Neural progenitor cell (in vitro differentiated cells): ENCODE measurements at regions not wholly inside any gene's neighbourhood (a gene's known extent, or its start where the extent isn't known, plus 50 kb on each side); places are given as distances from the start of the nearest gene placed in this dataset.
A peak's percentile ranks its signal among the peaks of the same experiment; 100 is the strongest.

Experiments used
- DNase-seq: peaks from one replicate; pipeline ENCODE4 v3.0.0-alpha.2; 2016; ENCODE audit warnings: low spot score
- H2AFZ ChIP-seq: fragments of 200-600 bp; sonication (generic); replicated peaks from 2 replicates; pipeline ENCODE4 v1.6.1; 2016; ENCODE audit warnings: antibody characterized with exemption
- H3F3A ChIP-seq: fragments of 200-600 bp; sonication (generic); 2 replicates; pipeline ENCODE4 v1.6.1; 2016; ENCODE audit warnings: antibody characterized with exemption, low read depth
- H3K27ac ChIP-seq: fragments of 200-600 bp; sonication (generic); 2 replicates; pipeline ENCODE4 v1.5.1; 2016; ENCODE audit warnings: mild to moderate bottlenecking
- H3K27me3 ChIP-seq: fragments of 200-600 bp; sonication (generic); 2 replicates; pipeline ENCODE4 v1.6.1; 2016; ENCODE audit warnings: mild to moderate bottlenecking, moderate library complexity
- H3K36me3 ChIP-seq: fragments of 200-600 bp; sonication (generic); 2 replicates; pipeline ENCODE4 v1.5.1; 2016
- H3K4me1 ChIP-seq: fragments of 200-600 bp; sonication (generic); 2 replicates; pipeline ENCODE4 v1.6.1; 2016; ENCODE audit warnings: mixed run types
- H3K4me2 ChIP-seq: fragments of 200-600 bp; sonication (generic); 2 replicates; pipeline ENCODE4 v1.6.1; 2016
- H3K4me3 ChIP-seq: fragments of 200-600 bp; sonication (generic); 2 replicates; pipeline ENCODE4 v1.5.1; 2016
- H3K79me2 ChIP-seq: fragments of 200-600 bp; sonication (generic); 2 replicates; pipeline ENCODE4 v1.6.1; 2016; ENCODE audit warnings: low read depth
- H3K9ac ChIP-seq: fragments of 200-600 bp; sonication (generic); 2 replicates; pipeline ENCODE4 v1.6.1; 2016
- H3K9me3 ChIP-seq: fragments of 200-600 bp; sonication (generic); 2 replicates; pipeline ENCODE4 v1.5.1; 2016; ENCODE audit warnings: low read depth
- H4K20me1 ChIP-seq: fragments of 200-600 bp; sonication (generic); 2 replicates; pipeline ENCODE4 v1.6.1; 2016; ENCODE audit warnings: low read depth
- H3K27ac Mint-ChIP-seq: 3 replicates; pipeline ENCODE4 v1.8.0; 2021; ENCODE audit warnings: mixed read lengths
- H3K27me3 Mint-ChIP-seq: 2 replicates; pipeline ENCODE4 v1.8.0; 2022; ENCODE audit warnings: low read depth, mild to moderate bottlenecking, inconsistent platforms, moderate library complexity, mixed read lengths; ENCODE audit not compliant: insufficient read depth
- H3K36me3 Mint-ChIP-seq: 3 replicates; pipeline ENCODE4 v1.8.0; 2021; ENCODE audit warnings: mixed read lengths
- H3K4me1 Mint-ChIP-seq: 3 replicates; pipeline ENCODE4 v1.8.0; 2021; ENCODE audit warnings: mixed read lengths
- H3K4me3 Mint-ChIP-seq: 3 replicates; pipeline ENCODE4 v1.8.0; 2021; ENCODE audit warnings: mild to moderate bottlenecking, moderate library complexity, mixed read lengths
- H3K9me3 Mint-ChIP-seq: 3 replicates; pipeline ENCODE4 v1.8.0; 2020; ENCODE audit warnings: mixed read lengths
- CTCF ChIP-seq: fragments of 200-600 bp; sonication (generic); IDR thresholded peaks from 2 replicates; pipeline ENCODE4 v1.5.1; 2017; ENCODE audit warnings: antibody characterized with exemption, mild to moderate bottlenecking
- EZH2 ChIP-seq: fragments of 200-600 bp; sonication (generic); IDR thresholded peaks from 2 replicates; pipeline ENCODE4 v1.6.1; 2017; ENCODE audit warnings: antibody characterized with exemption, mild to moderate bottlenecking, moderate library complexity
- EZH2phosphoT487 ChIP-seq: fragments of 200-600 bp; sonication (generic); IDR thresholded peaks from 2 replicates; pipeline ENCODE4 v1.6.1; 2017; ENCODE audit warnings: antibody characterized with exemption

- no peak overlapping the region for H3K4me3 Mint-ChIP-seq
Measured at GRCh38 chr7:425794-426188, 93.9 kb downstream of the PDGFA start.

GRCh38 chr7:426510-426909, 93.1 kb downstream of the PDGFA start:
- Histone ChIP-seq H4K20me1 (no peaks in the 10 kb centered on the region), H3K9ac (no peak overlapping the region), H3K79me2 (no peaks in the 10 kb centered on the region), H3K4me2 (no peak overlapping the region), H3K4me3 (no peak overlapping the region), H3K4me1 (no peaks in the 10 kb centered on the region), H3K27me3 (no peaks in the 10 kb centered on the region), H3K36me3 (no peaks in the 10 kb centered on the region), H3K9me3 (no peaks in the 10 kb centered on the region), H3K27ac (no peak overlapping the region), H2AFZ (no peak overlapping the region), H3F3A (peaks cover 3% of the 10 kb centered on the region)
- DNase-seq = no peak
- TF ChIP-seq CTCF (no peak), EZH2 (no peak), EZH2phosphoT487 (no peak)
- no peak overlapping the region for H3K4me3 Mint-ChIP-seq
- no peaks in the 10 kb centered on the region for H3K36me3 Mint-ChIP-seq
- peaks cover 12% of the 10 kb centered on the region for H3K27me3 Mint-ChIP-seq
- H3K9me3 Mint-ChIP-seq = no peaks in the 10 kb centered on the region
- peak overlapping the region; percentile 7 for H3K27ac Mint-ChIP-seq
- H3K4me1 Mint-ChIP-seq = peaks cover 12% of the 10 kb centered on the region

More at GRCh38 chr7:425794-426188, 93.9 kb downstream of the PDGFA start:
- H3K4me3 ChIP-seq = no peak overlapping the region
- Mint-ChIP-seq H3K27ac (peak overlapping the region; percentile 80), H3K27me3 (peaks cover 10% of the 10 kb centered on the region), H3K9me3 (no peaks in the 10 kb centered on the region), H3K4me1 (peaks cover 8% of the 10 kb centered on the region), H3K36me3 (no peaks in the 10 kb centered on the region)
- no peaks in the 10 kb centered on the region for H3K36me3 ChIP-seq
- no peaks in the 10 kb centered on the region for H3F3A ChIP-seq
- TF ChIP-seq EZH2 (no peak), CTCF (no peak), EZH2phosphoT487 (no peak)
- no peak overlapping the region for H3K9ac ChIP-seq
- no peak overlapping the region for H2AFZ ChIP-seq
- no peaks in the 10 kb centered on the region for H3K27me3 ChIP-seq
- no peaks in the 10 kb centered on the region for H4K20me1 ChIP-seq
- no peak for DNase-seq
- no peaks in the 10 kb centered on the region for H3K4me1 ChIP-seq
- no peaks in the 10 kb centered on the region for H3K9me3 ChIP-seq
- no peaks in the 10 kb centered on the region for H3K79me2 ChIP-seq
- H3K4me2 ChIP-seq = no peak overlapping the region
- H3K27ac ChIP-seq = no peak overlapping the region

- no peak overlapping the region for H3K4me3 ChIP-seq
- H3K9me3 ChIP-seq = no peaks in the 10 kb centered on the region
- TF ChIP-seq EZH2phosphoT487 = no peak
- TF ChIP-seq EZH2 = no peak
- H3K79me2 ChIP-seq = no peaks in the 10 kb centered on the region
- peaks cover 12% of the 10 kb centered on the region for H3K27me3 Mint-ChIP-seq
- no peaks in the 10 kb centered on the region for H4K20me1 ChIP-seq
- no peak overlapping the region for H3K27ac Mint-ChIP-seq
- no peaks in the 10 kb centered on the region for H3K4me1 ChIP-seq
- no peaks in the 10 kb centered on the region for H3K27me3 ChIP-seq
- no peak overlapping the region for H3K4me3 Mint-ChIP-seq
- no peaks in the 10 kb centered on the region for H3K36me3 ChIP-seq
- H3K4me2 ChIP-seq = no peak overlapping the region
- peaks cover 15% of the 10 kb centered on the region for H3K4me1 Mint-ChIP-seq
- H3F3A ChIP-seq = peaks cover 5% of the 10 kb centered on the region
- no peak overlapping the region for H3K27ac ChIP-seq
- DNase-seq = no peak
- no peak overlapping the region for H3K9ac ChIP-seq
- H2AFZ ChIP-seq = no peak overlapping the region
- H3K36me3 Mint-ChIP-seq = no peaks in the 10 kb centered on the region
- no peaks in the 10 kb centered on the region for H3K9me3 Mint-ChIP-seq
Measured at GRCh38 chr7:427506-428103, 92.0 kb downstream of the PDGFA start.

- Histone ChIP-seq H3K27ac (no peak overlapping the region), H3K9me3 (no peaks in the 10 kb centered on the region), H4K20me1 (no peaks in the 10 kb centered on the region), H3K9ac (no peak overlapping the region), H3K4me2 (no peak overlapping the region), H3K4me1 (no peaks in the 10 kb centered on the region), H3K79me2 (no peaks in the 10 kb centered on the region), H3K27me3 (no peaks in the 10 kb centered on the region), H3K36me3 (no peaks in the 10 kb centered on the region), H3K4me3 (no peak overlapping the region), H2AFZ (no peak overlapping the region), H3F3A (peaks cover 5% of the 10 kb centered on the region)
- TF ChIP-seq EZH2 (no peak), CTCF (no peak), EZH2phosphoT487 (no peak)
- Mint-ChIP-seq H3K36me3 (no peaks in the 10 kb centered on the region), H3K4me3 (no peak overlapping the region), H3K9me3 (no peaks in the 10 kb centered on the region), H3K27ac (no peak overlapping the region), H3K4me1 (peaks cover 19% of the 10 kb centered on the region), H3K27me3 (peaks cover 12% of the 10 kb centered on the region)
- DNase-seq = no peak
Measured at GRCh38 chr7:428387-428786, 91.3 kb downstream of the PDGFA start.
